H1 (cell line): ENCODE measurements at regions not wholly inside any gene's neighbourhood (a gene's known extent, or its start where the extent isn't known, plus 50 kb on each side); places are given as distances from the start of the nearest gene placed in this dataset.

Experiments
- CTCF ChIA-PET: fragments of 300-600 bp; sonication (Branson Sonifier 250); formaldehyde crosslinking; loops from one replicate; lab custom pipeline; 2021; ENCODE audit not compliant: partially characterized antibody; lab: Charles Lee
- POLR2A ChIA-PET: fragments of 300-600 bp; sonication (Branson Sonifier 250); formaldehyde crosslinking; loops from one replicate; lab custom pipeline; 2021; ENCODE audit warnings: inconsistent platforms; ENCODE audit not compliant: partially characterized antibody; lab: Charles Lee
- DNase-seq, 2 experiments: peaks; one replicate each; pipeline versions ENCODE4 v3.0.0 to v3.0.0-alpha.2; 2010 to 2022; ENCODE audit warnings: low spot score in 2 of 2, low read depth in 1 of 2, mixed read lengths in 1 of 2
- FAIRE-seq: peaks from 2 replicates; lab custom pipeline; 2011; peaks lifted over from hg19 to GRCh38; lab: Jason Lieb, UNC
- H2AFZ ChIP-seq: 2 replicates; pipeline ENCODE4 v1.8.1; 2012; ENCODE audit warnings: low read length, inconsistent platforms
- H2AK5ac ChIP-seq: 2 replicates; pipeline ENCODE4 v1.6.1; 2013; ENCODE audit warnings: low read depth, low read length
- H2BK120ac ChIP-seq: replicated peaks from 2 replicates; pipeline ENCODE3; 2013; ENCODE audit warnings: low read depth, low read length, inconsistent platforms
- H2BK12ac ChIP-seq: 2 replicates; pipeline ENCODE4 v1.6.1; 2013; ENCODE audit warnings: low read depth, low read length
- H2BK15ac ChIP-seq: 2 replicates; pipeline ENCODE4 v1.6.1; 2013; ENCODE audit warnings: low read length
- H2BK20ac ChIP-seq: 2 replicates; pipeline ENCODE4 v1.6.1; 2013; ENCODE audit warnings: low read length
- H2BK5ac ChIP-seq: 2 replicates; pipeline ENCODE4 v1.6.1; 2013; ENCODE audit warnings: low read depth, low read length
- H3K14ac ChIP-seq: 2 replicates; pipeline ENCODE4 v1.6.1; 2013; ENCODE audit warnings: inconsistent platforms; ENCODE audit not compliant: insufficient read length
- H3K18ac ChIP-seq: 2 replicates; pipeline ENCODE4 v1.6.1; 2013; ENCODE audit warnings: low read length; ENCODE audit errors: extremely low read depth
- H3K23ac ChIP-seq: 2 replicates; pipeline ENCODE4 v1.6.1; 2013; ENCODE audit warnings: inconsistent platforms; ENCODE audit not compliant: insufficient read length
- H3K23me2 ChIP-seq: 2 replicates; pipeline ENCODE4 v1.6.1; 2013; ENCODE audit warnings: low read depth, low read length
- H3K27ac ChIP-seq: 2 replicates; pipeline ENCODE4 v1.6.1; 2011; ENCODE audit warnings: low read depth, low read length, inconsistent platforms
- H3K27me3 ChIP-seq, 4 experiments: replicated peaks in 1 of 4; 1 replicate in 1 of 4; 2 replicates in 3 of 4; pipeline versions ENCODE4 v1.6.1 to v1.8.1; 2011 to 2013; ENCODE audit warnings: low read length in 3 of 4, mild to moderate bottlenecking in 3 of 4, inconsistent platforms in 2 of 4, mixed read lengths in 2 of 4, moderate library complexity in 1 of 4; ENCODE audit not compliant: control insufficient read depth in 3 of 4, insufficient read depth in 3 of 4; ENCODE audit errors: extremely low read depth in 1 of 4
- H3K36me3 ChIP-seq, 4 experiments: 2 replicates each; pipeline versions ENCODE4 v1.6.1 to v1.8.1; 2011 to 2013; ENCODE audit warnings: mild to moderate bottlenecking in 4 of 4, low read length in 3 of 4, moderate library complexity in 2 of 4, control low read depth in 1 of 4, inconsistent platforms in 1 of 4; ENCODE audit not compliant: insufficient read depth in 4 of 4, control insufficient read depth in 2 of 4
- H3K4ac ChIP-seq: replicated peaks from 2 replicates; pipeline ENCODE3; 2013; ENCODE audit warnings: low read length, low read depth, mixed read lengths, inconsistent platforms; ENCODE audit not compliant: insufficient read length
- H3K4me1 ChIP-seq, 4 experiments: replicated peaks in 1 of 4; 1 replicate in 1 of 4; 2 replicates in 3 of 4; pipeline versions ENCODE4 v1.6.1 to v1.8.1; 2011 to 2013; ENCODE audit warnings: low read length in 3 of 4, inconsistent platforms in 2 of 4, mixed read lengths in 1 of 4; ENCODE audit not compliant: insufficient read depth in 4 of 4, control insufficient read depth in 3 of 4
- H3K4me2 ChIP-seq, 2 experiments: 2 replicates each; pipeline versions ENCODE4 v1.6.1 to v1.8.1; 2011 to 2013; ENCODE audit warnings: low read depth in 2 of 2, low read length in 2 of 2, control low read depth in 1 of 2, inconsistent platforms in 1 of 2, mild to moderate bottlenecking in 1 of 2; ENCODE audit not compliant: insufficient read depth in 1 of 2
- H3K4me3 ChIP-seq, 4 experiments: fragments of 200-600, 300-600 bp in 1 of 4; sonication (generic), shearing (Covaris generic), sonication (Bioruptor Twin) in 1 of 4; 2 replicates each; pipeline versions ENCODE4 v1.5.1 to v1.8.1; 2011 to 2016; ENCODE audit warnings: low read length in 4 of 4, low read depth in 3 of 4, control low read depth in 2 of 4, inconsistent platforms in 2 of 4, mild to moderate bottlenecking in 2 of 4, mixed read lengths in 1 of 4, moderate library complexity in 1 of 4; ENCODE audit not compliant: insufficient read depth in 2 of 4; ENCODE audit errors: extremely low read depth in 1 of 4
- H3K56ac ChIP-seq: replicated peaks from 2 replicates; pipeline ENCODE3; 2013; ENCODE audit warnings: low read depth, mild to moderate bottlenecking, mixed read lengths, low read length, inconsistent platforms; ENCODE audit not compliant: insufficient read length
- H3K79me1 ChIP-seq: 2 replicates; pipeline ENCODE4 v1.6.1; 2013; ENCODE audit warnings: low read depth, low read length, control low read depth
- H3K79me2 ChIP-seq, 2 experiments: 2 replicates each; pipeline versions ENCODE4 v1.6.1 to v1.8.1; 2012 to 2013; ENCODE audit warnings: low read length in 2 of 2, mild to moderate bottlenecking in 2 of 2, inconsistent platforms in 1 of 2; ENCODE audit not compliant: insufficient read depth in 2 of 2, control insufficient read depth in 1 of 2
- H3K9ac ChIP-seq, 4 experiments: replicated peaks in 1 of 4; 1 replicate in 1 of 4; 2 replicates in 3 of 4; pipeline versions ENCODE4 v1.6.1 to v1.8.1; 2011 to 2013; ENCODE audit warnings: low read depth in 3 of 4, low read length in 3 of 4, control low read depth in 2 of 4, mild to moderate bottlenecking in 2 of 4, moderate library complexity in 2 of 4, inconsistent platforms in 1 of 4; ENCODE audit errors: extremely low read depth in 1 of 4
- H3K9me3 ChIP-seq, 2 experiments: 2 replicates each; pipeline versions ENCODE4 v1.6.1 to v1.8.1; 2012 to 2013; ENCODE audit warnings: mild to moderate bottlenecking in 2 of 2, moderate library complexity in 2 of 2, control low read depth in 1 of 2, inconsistent platforms in 1 of 2, low read depth in 1 of 2, low read length in 1 of 2, mixed read lengths in 1 of 2; ENCODE audit not compliant: insufficient read depth in 2 of 2
- H4K20me1 ChIP-seq, 2 experiments: replicated peaks in 1 of 2; 2 replicates each; pipeline versions ENCODE3 to v1.8.1; 2011 to 2013; ENCODE audit warnings: inconsistent platforms in 2 of 2, low read length in 2 of 2, mild to moderate bottlenecking in 1 of 2; ENCODE audit not compliant: insufficient read depth in 2 of 2, control insufficient read depth in 1 of 2
- H4K5ac ChIP-seq: 2 replicates; pipeline ENCODE4 v1.6.1; 2013; ENCODE audit warnings: low read length, low read depth, mixed read lengths, inconsistent platforms; ENCODE audit not compliant: insufficient read length
- H4K8ac ChIP-seq: 2 replicates; pipeline ENCODE4 v1.8.0; 2013; ENCODE audit warnings: mild to moderate bottlenecking, moderate library complexity, low read length, inconsistent platforms; ENCODE audit not compliant: insufficient read depth; ENCODE audit errors: extremely low read depth
- H4K91ac ChIP-seq: replicated peaks from 2 replicates; pipeline ENCODE3; 2013; ENCODE audit warnings: low read length, mixed read lengths, inconsistent platforms; ENCODE audit not compliant: insufficient read length
- CBX8 ChIP-seq: fragments of 300-800, 300-1000 bp; sonication (generic); IDR thresholded peaks from 2 replicates; pipeline ENCODE4 v1.7.1; 2016; ENCODE audit warnings: low read depth, low read length, borderline replicate concordance
- CTCF ChIP-seq, 3 experiments: IDR thresholded peaks; 1 replicate in 2 of 3; 2 replicates in 1 of 3; pipeline versions ENCODE4 v1.5.1 to v1.6.1; 2011; ENCODE audit warnings: low read length in 3 of 3, mild to moderate bottlenecking in 3 of 3, inconsistent platforms in 2 of 3, low read depth in 1 of 3, moderate library complexity in 1 of 3; ENCODE audit not compliant: insufficient read depth in 1 of 3; ENCODE audit errors: control extremely low read depth in 1 of 3
- EP300 ChIP-seq, 2 experiments: IDR thresholded peaks; 1 replicate in 1 of 2; 2 replicates in 1 of 2; pipeline ENCODE4 v1.6.1; 2011 to 2012; ENCODE audit warnings: low read depth in 2 of 2, low read length in 2 of 2, mild to moderate bottlenecking in 2 of 2, borderline replicate concordance in 1 of 2, inconsistent platforms in 1 of 2, moderate library complexity in 1 of 2
- MAX ChIP-seq: IDR thresholded peaks from 2 replicates; pipeline ENCODE4 v1.6.1; 2012; ENCODE audit warnings: inconsistent platforms
- NRF1 ChIP-seq: IDR thresholded peaks from 2 replicates; pipeline ENCODE4 v1.6.1; 2011; ENCODE audit warnings: mild to moderate bottlenecking, low read depth, low read length, improper control_type of control experiment
- POLR2AphosphoS5 ChIP-seq: IDR thresholded peaks from 2 replicates; pipeline ENCODE4 v1.6.1; 2011; ENCODE audit warnings: low read depth, low read length
- RAD21 ChIP-seq, 2 experiments: IDR thresholded peaks in 1 of 2; conservative IDR thresholded peaks in 1 of 2; 2 replicates each; pipeline ENCODE4 v1.6.1; 2011; ENCODE audit warnings: low read depth in 2 of 2, low read length in 2 of 2, improper control_type of control experiment in 1 of 2, inconsistent platforms in 1 of 2, mild to moderate bottlenecking in 1 of 2, moderate library complexity in 1 of 2
- RFX5 ChIP-seq: IDR thresholded peaks from 2 replicates; pipeline ENCODE4 v1.6.1; 2011; ENCODE audit warnings: low read depth, low read length, improper control_type of control experiment, borderline replicate concordance
- SP2 ChIP-seq: IDR thresholded peaks from 2 replicates; pipeline ENCODE4 v1.6.1; 2012; ENCODE audit warnings: mild to moderate bottlenecking, low read length, inconsistent platforms
- SUZ12 ChIP-seq: fragments of 200-600 bp; sonication (generic); IDR thresholded peaks from 2 replicates; pipeline ENCODE4 v1.6.1; 2012; ENCODE audit warnings: mild to moderate bottlenecking, inconsistent platforms, low read length, moderate library complexity, mixed read lengths
- USF2 ChIP-seq: IDR thresholded peaks from 2 replicates; pipeline ENCODE4 v1.6.1; 2011; ENCODE audit warnings: low read length, improper control_type of control experiment

- Histone ChIP-seq H4K8ac (no peak overlapping the region), H2BK15ac (no peak overlapping the region), H3K56ac (no peak overlapping the region), H3K27ac (no peak overlapping the region), H3K9ac (no peak overlapping the region), H3K27me3 (no peaks in the 10 kb centered on the region), H3K9me3 (no peaks in the 10 kb centered on the region; a peak in 1 of 4 replicates), H3K36me3 (no peaks in the 10 kb centered on the region), H4K5ac (no peak overlapping the region), H3K79me2 (no peaks in the 10 kb centered on the region), H3K23me2 (no peaks in the 10 kb centered on the region; the same call in 1 of the 2 replicates), H4K91ac (no peak overlapping the region), H2AK5ac (no peak overlapping the region), H3K4me3 (no peak overlapping the region), H2BK12ac (no peak overlapping the region), H2BK5ac (no peak overlapping the region), H3K4me2 (no peak overlapping the region), H2AFZ (no peak overlapping the region), H4K20me1 (no peaks in the 10 kb centered on the region), H3K14ac (no peak overlapping the region), H2BK20ac (no peak overlapping the region), H3K79me1 (no peaks in the 10 kb centered on the region), H2BK120ac (no peak overlapping the region), H3K23ac (no peak overlapping the region), H3K4ac (no peak overlapping the region), H3K18ac (no peak overlapping the region), H3K4me1 (no peaks in the 10 kb centered on the region)
- FAIRE-seq (no peak), DNase-seq (no peak)
- ChIA-PET CTCF (interaction anchor here (0.7 to 1.2 kb wide), 5 partner anchors 10 to 796 kb away, joined by 3 to 5 read pairs (median 4); no protein-coding TSS in a partner anchor), POLR2A (no interaction called here)
- TF ChIP-seq SUZ12, result no peak
- TF ChIP-seq SP2, result no peak
- peak in 2 of 3 experiments; percentile 4 to 22; a peak in 1 of 4 replicates for TF ChIP-seq CTCF (IDR thresholded peaks at IDR 0.05; ENCODE audit: control extremely low read depth in 1 of 3, insufficient read depth in 1 of 3, low read depth in 1 of 3, low read length in 3 of 3)
- no peak for TF ChIP-seq MAX
- TF ChIP-seq RFX5, result no peak
- TF ChIP-seq RAD21 (IDR thresholded peaks at IDR 0.05 in 1 of 2, conservative IDR thresholded peaks at IDR 0.05 in 1 of 2; ENCODE audit: low read depth in 2 of 2, low read length in 2 of 2), result peak; percentile 7 to 41; a peak in 1 of 4 replicates
- no peak for TF ChIP-seq EP300 (IDR thresholded peaks at IDR 0.05; ENCODE audit: borderline replicate concordance in 1 of 2, low read depth in 2 of 2, low read length in 2 of 2)
- TF ChIP-seq NRF1, result no peak
- no peak for TF ChIP-seq CBX8
- no peak for TF ChIP-seq POLR2AphosphoS5
- TF ChIP-seq USF2, result no peak
These were observed 97.4 kb downstream of the C12orf75 start for GRCh38 chr12:105427883-105428282.
